SKM-1 treated with dmso at 0.1 percent for 144 hours (cell line): ENCODE measurements at regions not wholly inside any gene's neighbourhood (a gene's known extent, or its start where the extent isn't known, plus 50 kb on each side); places are given as distances from the start of the nearest gene placed in this dataset.

ENCODE experiments used
- DNase-seq: peaks from one replicate; lab custom pipeline; 2025; ENCODE audit not compliant: unreplicated experiment; lab: John Stamatoyannopoulos, UW

- DNase-seq, result no peak
Observed at GRCh38 chr20:21002486-21002885, 103.7 kb downstream of the LINC00237 start.

DNA sequence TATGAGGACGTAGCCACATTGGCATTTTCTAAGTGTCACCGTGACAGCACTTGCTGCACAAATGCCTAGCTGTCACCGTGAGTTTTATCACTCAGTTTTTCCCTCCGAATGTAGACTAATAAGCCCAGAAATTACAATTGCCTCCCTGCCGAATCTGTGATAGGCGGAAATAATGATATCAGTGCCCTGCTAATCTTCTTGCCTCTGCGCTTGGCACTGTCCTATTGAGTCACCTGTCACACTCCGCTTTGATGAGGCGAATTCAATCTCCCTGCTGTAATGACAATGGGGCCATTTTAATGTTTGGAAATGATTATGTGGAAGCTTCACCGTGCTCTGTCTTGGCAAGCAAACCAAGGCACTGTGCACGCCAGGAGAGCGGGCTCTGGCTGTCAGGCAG, 112.8 kb downstream of the LINC00237 start:
- no peak for DNase-seq

GRCh38 chr20:20992686-20993360, 113.3 kb downstream of the LINC00237 start:
- no peak for DNase-seq

- no peak for DNase-seq
Observed at GRCh38 chr20:20992277-20992676, 113.9 kb downstream of the LINC00237 start.

DNA sequence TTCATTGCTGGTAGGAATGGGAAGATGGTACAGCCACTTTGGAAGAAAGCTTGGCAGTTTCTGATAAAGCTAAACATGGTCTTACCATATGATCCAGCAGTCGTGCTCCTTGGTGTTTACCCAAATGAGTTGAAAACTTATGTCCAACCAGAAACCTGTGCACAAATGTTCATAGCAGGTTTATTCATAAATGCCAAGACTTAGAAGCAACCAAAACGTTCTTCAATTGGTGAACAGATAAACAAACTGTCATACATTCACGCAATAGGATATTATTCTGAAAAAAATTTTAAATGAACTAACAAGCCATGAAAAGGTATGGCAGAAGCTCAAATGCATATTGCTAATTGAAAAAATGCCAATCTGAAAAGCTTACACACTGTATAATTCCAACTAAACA, 117.1 kb downstream of the LINC00237 start:
- no peak for DNase-seq

- no peak for DNase-seq
Observed at GRCh38 chr20:20979934-20980333, 126.2 kb downstream of the LINC00237 start.

DNA sequence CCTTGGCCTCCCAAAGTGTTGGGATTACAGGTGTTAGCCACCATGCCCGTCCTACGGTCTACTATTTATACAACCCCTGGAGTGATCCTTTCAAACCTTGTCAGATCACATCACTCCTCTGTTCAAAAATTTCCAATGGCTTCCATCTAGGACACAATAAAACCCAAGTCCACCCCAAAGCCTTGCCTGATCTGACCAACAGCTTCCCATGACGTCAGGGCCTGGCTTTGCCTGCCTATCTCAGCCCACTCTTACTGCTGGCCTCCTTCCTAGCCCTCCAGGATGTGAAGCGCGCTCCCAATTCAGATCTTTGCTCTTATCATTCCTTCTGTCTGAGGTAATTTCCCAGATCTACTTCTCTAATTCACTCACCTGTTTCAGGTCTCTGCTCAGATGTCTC, 128.4 kb downstream of the LINC00237 start:
- no peak for DNase-seq

DNA sequence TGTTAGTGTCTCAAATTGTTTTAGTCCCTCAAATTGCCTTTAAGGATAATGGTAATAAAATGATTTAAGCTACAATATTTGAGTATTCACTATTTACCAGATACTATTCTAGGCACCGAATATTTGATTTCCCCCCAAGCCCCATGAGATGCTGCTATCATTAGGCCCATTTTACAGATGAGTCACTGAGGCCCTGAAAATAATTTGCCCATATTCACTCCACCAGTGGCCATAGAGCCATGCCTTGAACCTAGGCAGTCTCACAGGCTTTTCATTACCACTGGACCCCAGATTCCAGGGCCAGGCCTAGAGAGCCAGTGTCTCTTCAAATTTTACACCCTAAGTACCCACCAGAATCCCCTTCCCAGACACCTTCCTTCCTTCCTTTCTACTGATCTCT, 133.7 kb downstream of the LINC00237 start:
- no peak for DNase-seq

GRCh38 chr20:20971810-20972209, 134.3 kb downstream of the LINC00237 start:
- DNase-seq, result no peak

- DNase-seq, result no peak
Observed at GRCh38 chr20:20970841-20971240, 135.3 kb downstream of the LINC00237 start.

- no peak for DNase-seq
Observed at GRCh38 chr20:20969701-20970280, 136.4 kb downstream of the LINC00237 start.

- no peak for DNase-seq
Observed at GRCh38 chr20:20967564-20968184, 138.5 kb downstream of the LINC00237 start.

GRCh38 chr20:20966171-20966570, 140.0 kb downstream of the LINC00237 start:
- no peak for DNase-seq

GRCh38 chr20:20959031-20959755, 147.0 kb downstream of the LINC00237 start:
- DNase-seq, result no peak

DNA sequence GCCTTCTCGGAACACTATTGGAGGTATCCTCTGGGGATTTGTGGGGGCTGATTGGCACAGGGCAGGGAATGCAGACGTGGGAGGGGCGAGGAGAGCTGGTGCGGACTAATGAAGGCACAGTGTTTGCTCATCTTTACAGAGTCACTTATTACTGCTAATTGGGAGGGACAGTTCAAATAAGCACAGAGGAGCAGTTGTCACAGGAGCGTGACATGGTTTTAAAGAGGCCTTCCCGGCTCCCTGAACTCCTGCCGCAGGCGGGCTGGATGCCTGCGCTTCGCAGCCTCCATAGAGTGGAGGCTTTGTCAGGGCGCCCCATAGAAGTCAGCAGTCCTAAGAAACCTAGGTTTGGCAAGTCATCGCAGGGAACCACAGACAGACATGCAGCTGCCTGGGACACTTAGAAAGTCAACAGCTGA, 149.6 kb downstream of the LINC00237 start:
- no peak for DNase-seq

GRCh38 chr20:20955892-20956291, 150.3 kb downstream of the LINC00237 start:
- DNase-seq, result no peak

- no peak for DNase-seq
Observed at GRCh38 chr20:20953738-20954618, 152.2 kb downstream of the LINC00237 start.

- DNase-seq, result no peak
Observed at GRCh38 chr20:20950620-20951019, 155.5 kb downstream of the LINC00237 start.

GRCh38 chr20:20946122-20946759, 159.9 kb downstream of the LINC00237 start:
- DNase-seq, result no peak

DNA sequence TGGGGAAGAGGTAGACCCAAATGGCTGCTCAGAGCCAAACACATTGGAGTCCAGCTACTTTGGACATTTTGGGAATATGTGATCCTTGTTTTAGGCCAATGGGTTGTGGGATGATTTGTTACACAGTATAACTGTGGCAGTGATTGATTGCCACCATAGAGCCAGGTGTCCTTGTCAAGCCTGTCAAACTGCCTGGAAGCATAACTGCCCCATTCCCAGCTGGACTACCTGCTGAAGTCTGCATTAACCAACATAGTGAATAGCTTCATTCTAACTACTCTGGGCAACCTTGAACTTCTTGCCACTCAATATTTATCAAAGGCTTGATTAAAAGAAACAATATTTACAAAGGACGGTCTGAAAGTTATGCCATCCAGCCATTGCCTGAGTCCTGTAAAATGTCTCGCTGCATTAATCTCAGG, 164.7 kb downstream of the LINC00237 start:
- no peak for DNase-seq
